HL-60 (cell line): ENCODE measurements at regions not wholly inside any gene's neighbourhood (a gene's known extent, or its start where the extent isn't known, plus 50 kb on each side); places are given as distances from the start of the nearest gene placed in this dataset.

ENCODE experiments used
- DNase-seq, 2 experiments: peaks; one replicate each; pipeline ENCODE4 v3.0.0-alpha.2; 2010 to 2020; ENCODE audit warnings: low read depth in 1 of 2, low spot score in 1 of 2
- H3K27ac ChIP-seq: fragments of 250-450 bp; sonication (Bioruptor Pico); replicated peaks from 2 replicates; pipeline ENCODE4 v1.5.1; 2020; ENCODE audit warnings: mild to moderate bottlenecking, moderate library complexity
- H3K27me3 ChIP-seq: fragments of 250-450 bp; sonication (Bioruptor Pico); 2 replicates; pipeline ENCODE4 v1.5.1; 2021; ENCODE audit warnings: mild to moderate bottlenecking, moderate library complexity; ENCODE audit not compliant: insufficient read depth, poor library complexity, severe bottlenecking
- H3K4me3 ChIP-seq: replicated peaks from 2 replicates; pipeline ENCODE4 v1.5.1; 2011; ENCODE audit warnings: mild to moderate bottlenecking, control low read depth, low read length; ENCODE audit not compliant: insufficient read depth
- GABPA ChIP-seq: IDR thresholded peaks from 2 replicates; pipeline ENCODE4 v1.6.1; 2012; ENCODE audit warnings: low read depth
- POLR2AphosphoS5 ChIP-seq: IDR thresholded peaks from 2 replicates; pipeline ENCODE4 v1.6.1; 2012; ENCODE audit warnings: low read depth
- REST ChIP-seq: IDR thresholded peaks from 2 replicates; pipeline ENCODE4 v1.6.1; 2012; ENCODE audit warnings: low read depth; ENCODE audit not compliant: insufficient replicate concordance
- SPI1 ChIP-seq: IDR thresholded peaks from 2 replicates; pipeline ENCODE4 v1.6.1; 2012; ENCODE audit warnings: low read depth, mild to moderate bottlenecking, borderline replicate concordance
- TF ChIP-seq, protein P1 (sequence below): IDR thresholded peaks from one replicate; pipeline ENCODE4 v1.5.1; 2011; ENCODE audit warnings: low read length, control low read depth, inconsistent platforms; ENCODE audit not compliant: insufficient read depth

- no peak for TF ChIP-seq POLR2AphosphoS5
- no peak for TF ChIP-seq GABPA
- TF ChIP-seq REST, result no peak
- TF ChIP-seq SPI1, result no peak
- TF ChIP-seq, protein P1, sequence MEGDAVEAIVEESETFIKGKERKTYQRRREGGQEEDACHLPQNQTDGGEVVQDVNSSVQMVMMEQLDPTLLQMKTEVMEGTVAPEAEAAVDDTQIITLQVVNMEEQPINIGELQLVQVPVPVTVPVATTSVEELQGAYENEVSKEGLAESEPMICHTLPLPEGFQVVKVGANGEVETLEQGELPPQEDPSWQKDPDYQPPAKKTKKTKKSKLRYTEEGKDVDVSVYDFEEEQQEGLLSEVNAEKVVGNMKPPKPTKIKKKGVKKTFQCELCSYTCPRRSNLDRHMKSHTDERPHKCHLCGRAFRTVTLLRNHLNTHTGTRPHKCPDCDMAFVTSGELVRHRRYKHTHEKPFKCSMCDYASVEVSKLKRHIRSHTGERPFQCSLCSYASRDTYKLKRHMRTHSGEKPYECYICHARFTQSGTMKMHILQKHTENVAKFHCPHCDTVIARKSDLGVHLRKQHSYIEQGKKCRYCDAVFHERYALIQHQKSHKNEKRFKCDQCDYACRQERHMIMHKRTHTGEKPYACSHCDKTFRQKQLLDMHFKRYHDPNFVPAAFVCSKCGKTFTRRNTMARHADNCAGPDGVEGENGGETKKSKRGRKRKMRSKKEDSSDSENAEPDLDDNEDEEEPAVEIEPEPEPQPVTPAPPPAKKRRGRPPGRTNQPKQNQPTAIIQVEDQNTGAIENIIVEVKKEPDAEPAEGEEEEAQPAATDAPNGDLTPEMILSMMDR, result no peak
- no peaks in the 10 kb centered on the region for H3K27me3 ChIP-seq
- H3K27ac ChIP-seq, result no peak overlapping the region
- no peak for DNase-seq
- H3K4me3 ChIP-seq, result no peak overlapping the region
Observed at GRCh38 chr1:116842654-116843053, 67.1 kb upstream of the PTGFRN start.

- Histone ChIP-seq H3K27me3 (no peaks in the 10 kb centered on the region), H3K27ac (no peak overlapping the region), H3K4me3 (no peak overlapping the region)
- TF ChIP-seq GABPA (no peak), POLR2AphosphoS5 (no peak), SPI1 (no peak), REST (no peak)
- TF ChIP-seq, protein P1, result no peak
- no peak for DNase-seq
Observed at GRCh38 chr1:116844775-116845174, 64.9 kb upstream of the PTGFRN start.

DNA sequence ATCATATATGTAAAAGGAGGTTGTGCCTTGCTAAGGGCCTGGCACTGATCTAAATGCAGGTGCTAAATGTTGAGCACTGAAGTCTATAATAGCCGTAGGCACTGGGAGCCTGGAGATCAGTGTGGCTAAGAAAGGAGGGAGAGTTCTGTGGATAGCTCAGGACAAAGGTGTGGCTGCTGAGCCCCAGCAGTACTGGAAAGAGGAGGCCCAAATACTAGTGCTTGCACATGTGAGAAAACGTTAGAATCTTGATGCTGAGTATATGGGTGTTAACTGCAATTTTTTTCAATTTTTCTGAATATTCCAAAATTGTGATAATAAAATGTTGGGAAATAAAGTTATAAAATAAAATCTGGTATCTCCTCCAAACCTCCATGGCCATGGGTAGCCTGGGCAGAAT, 62.5 kb upstream of the PTGFRN start:
- no peak for DNase-seq
- H3K27ac ChIP-seq, result no peak overlapping the region
- no peaks in the 10 kb centered on the region for H3K27me3 ChIP-seq
- TF ChIP-seq SPI1 (no peak), REST (no peak), POLR2AphosphoS5 (no peak), GABPA (no peak)
- TF ChIP-seq, protein P1, result no peak
- no peak overlapping the region for H3K4me3 ChIP-seq
